ENCODE measurements at regions not wholly inside any gene's neighbourhood (a gene's known extent, or its start where the extent isn't known, plus 50 kb on each side); places are given as distances from the start of the nearest gene placed in this dataset.
"Not testable (repeated sequence)": the region's sequence is repeated elsewhere in the genome, so short reads cannot be mapped to it uniquely, and the experiment has no call there.

GRCh38 chr1:243996223-243996622 is 54.9 kb upstream of the ZBTB18 start:
- DNase-seq, result no peak

DNA sequence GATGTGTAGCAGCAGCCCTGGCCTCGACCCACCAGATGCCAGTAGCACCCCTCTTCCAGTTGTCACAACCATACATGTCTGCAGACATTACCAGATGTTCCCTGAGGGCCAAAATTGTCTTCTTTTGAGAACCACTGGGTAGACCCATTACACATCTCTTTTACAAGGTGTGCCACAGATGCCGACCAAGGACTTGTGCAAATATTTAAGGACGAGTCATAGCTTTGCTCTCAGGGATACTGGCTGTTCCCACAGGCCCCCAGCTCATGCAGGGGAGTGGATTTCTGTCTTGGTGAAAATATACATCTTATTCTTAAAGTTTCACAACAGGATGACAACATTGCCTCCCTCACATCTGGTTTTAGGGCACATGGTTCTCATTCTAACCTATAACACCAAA is 59.4 kb upstream of the ZBTB18 start:
- no peak for DNase-seq

DNA sequence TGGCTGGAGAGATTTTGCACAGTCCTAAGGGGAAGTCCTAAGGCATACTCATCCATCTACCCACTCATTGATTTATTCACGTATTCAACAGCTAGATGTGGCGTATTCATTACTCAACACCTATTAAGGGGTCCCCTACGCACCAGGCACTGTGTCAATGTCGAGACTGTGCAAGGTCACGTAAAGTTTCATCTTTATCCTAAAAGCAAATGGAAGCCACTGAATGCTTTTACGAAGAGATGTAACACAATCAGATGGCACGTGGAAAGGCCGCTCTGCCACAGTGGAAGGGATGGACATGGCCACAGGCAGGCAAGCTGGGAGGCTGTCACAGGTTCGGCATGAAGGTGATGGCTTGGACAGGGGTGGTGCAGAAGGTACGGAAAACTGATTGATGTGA is 66.3 kb upstream of the ZBTB18 start:
- no peak for DNase-seq

DNA sequence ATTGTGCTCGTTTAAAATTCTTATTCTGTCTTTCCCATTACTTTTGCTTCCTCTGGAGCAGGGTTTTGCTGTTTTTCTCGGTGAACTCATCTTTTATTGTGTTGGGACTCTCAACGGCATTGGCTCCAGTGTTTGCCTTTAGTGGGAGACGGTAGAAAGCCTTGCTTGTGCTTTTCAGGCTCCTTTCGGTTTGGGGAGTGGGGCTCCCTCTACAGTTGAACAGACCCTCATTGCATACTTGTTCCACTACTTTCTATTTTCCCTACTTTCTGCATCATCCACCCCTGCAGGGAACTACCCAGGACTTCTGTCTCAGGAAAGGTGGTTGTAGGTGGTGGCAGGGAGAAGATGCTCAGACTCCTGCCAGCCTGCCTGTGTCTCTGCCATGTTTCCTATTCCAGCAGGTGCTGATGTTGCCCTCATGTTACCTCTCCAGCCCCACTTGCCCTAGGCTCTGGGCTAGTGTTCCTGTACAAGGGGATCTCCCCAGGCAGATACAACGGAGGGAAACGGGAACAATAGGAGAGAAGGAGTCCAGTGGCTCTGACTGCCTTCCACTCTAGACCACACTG is 68.5 kb upstream of the ZBTB18 start:
- no peak for DNase-seq

DNA sequence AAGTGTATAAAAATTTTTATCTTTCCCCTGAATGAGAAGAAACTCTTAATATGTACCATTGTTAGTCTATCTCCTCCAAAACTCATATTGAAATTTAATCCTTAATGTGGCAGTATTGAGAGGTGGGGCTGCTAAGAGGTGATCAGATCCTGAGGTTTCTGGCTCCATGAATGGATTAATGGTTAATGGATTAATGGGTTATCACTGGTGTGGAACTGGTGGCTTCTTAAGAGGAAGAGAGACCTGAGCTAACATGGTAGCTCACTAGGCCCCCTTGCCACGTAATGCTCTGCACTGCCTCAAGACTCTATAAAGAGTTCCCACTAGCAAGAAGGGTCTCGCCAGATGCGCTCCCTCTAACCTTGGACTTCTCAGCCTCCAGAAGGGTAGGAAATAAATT is 70.6 kb upstream of the ZBTB18 start:
- no peak for DNase-seq

GRCh38 chr1:243980071-243980470 is 71.0 kb upstream of the ZBTB18 start:
- no peak for DNase-seq

DNA sequence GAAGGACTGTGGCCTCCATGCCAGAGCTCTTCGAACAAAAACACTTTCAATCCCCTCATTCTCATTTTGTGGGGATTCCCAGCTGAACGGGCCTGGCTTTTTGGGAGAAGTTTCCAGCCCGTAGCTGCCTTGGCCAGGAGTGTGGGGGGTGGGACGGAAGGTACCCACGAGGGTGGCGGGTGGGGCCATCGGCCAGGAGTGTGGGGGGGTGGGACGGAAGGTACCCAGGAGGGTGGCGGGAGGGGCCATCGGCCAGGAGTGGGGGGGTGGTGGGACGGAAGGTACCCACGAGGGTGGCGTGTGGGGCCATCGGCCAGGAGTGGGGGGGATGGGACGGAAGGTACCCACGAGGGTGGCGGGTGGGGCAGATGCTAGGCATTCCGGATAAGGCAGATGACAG is 71.7 kb upstream of the ZBTB18 start:
- no peak for DNase-seq

GRCh38 chr1:243977094-243977493 is 74.0 kb upstream of the ZBTB18 start:
- DNase-seq, result no peak

DNA sequence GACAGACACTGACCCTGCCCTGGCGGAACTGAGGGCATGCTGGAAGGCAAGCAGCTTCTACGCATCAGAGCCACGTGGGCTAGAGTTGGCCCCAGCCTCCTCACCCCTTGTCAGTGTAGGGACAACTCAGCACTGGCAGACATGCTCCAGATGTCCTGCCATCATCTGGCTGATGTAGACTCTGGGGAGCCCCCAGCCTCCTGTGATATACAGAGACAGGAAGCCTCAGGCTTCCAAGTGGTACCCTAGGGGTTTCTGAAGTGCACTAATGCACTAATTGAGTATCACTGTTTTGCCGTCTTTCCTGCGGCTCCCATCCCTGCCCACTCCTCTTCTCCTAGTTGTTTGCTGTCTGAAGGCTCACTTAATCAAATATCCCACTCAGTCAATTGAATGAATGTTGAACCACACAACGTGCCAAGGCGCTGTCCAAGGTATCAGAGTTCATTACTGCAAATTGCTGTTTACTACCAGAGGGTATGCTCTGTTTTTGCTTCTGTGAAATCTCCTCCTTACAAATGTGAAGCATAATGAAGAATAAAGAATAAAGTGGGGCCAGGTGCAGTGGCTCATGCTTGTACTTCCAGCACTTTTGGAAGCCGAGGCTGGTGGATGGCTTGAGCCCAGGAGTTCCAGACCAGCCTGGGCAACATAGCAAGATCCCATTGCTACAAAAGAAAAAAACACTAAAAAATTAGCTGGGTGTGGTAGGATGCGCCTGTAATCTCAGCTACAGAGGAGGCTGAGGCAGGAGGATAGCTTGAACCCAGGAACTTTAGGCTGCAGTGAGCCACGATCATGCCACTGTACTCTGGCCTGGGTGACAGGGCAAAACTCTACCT is 76.4 kb upstream of the ZBTB18 start:
- no peak for DNase-seq

DNA sequence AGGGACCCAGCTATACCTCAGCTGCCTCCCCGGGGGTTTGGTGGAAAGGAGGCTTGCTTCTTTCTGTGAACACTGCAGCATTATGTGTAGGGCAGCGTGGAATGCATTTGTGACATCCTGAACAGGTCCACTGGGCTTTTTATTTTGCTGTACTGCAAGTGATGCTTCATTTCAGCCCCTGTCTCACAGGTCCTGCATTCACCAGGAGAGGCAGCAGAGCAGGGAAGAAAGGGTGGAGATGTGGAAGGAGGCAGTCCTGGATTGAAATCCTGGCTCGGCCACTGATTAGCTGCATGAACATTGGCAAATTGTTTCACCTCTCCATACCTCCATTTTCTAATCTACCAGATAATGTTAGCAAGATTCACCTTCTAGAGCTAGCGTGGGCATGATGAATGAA is 77.9 kb upstream of the ZBTB18 start:
- no peak for DNase-seq

- DNase-seq, result no peak
Observed at GRCh38 chr1:243970077-243970476, 81.0 kb upstream of the ZBTB18 start.

- DNase-seq, result no peak
Observed at GRCh38 chr1:243968413-243968812, 82.7 kb upstream of the ZBTB18 start.

GRCh38 chr1:243964915-243965314 is 86.2 kb upstream of the ZBTB18 start:
- no peak for DNase-seq

DNA sequence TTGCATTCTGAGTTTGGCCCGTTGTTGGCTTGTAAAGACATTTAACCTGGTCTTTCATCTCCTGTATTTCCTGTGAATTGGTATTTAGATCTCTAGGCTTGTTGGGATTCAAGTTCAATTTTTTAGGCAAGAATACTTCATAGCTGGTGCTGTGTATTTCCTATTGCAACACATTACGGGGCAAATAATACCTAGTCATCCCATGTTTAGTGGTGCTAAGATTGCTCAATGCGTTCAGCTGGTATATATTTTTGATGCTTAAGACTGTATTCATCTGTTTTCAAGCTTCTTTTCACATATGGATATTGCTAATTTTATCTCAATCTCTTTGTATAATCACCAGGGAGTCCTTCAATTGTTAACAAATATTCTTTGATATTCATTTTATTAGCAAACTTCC is 87.5 kb upstream of the ZBTB18 start:
- DNase-seq, result no peak

DNA sequence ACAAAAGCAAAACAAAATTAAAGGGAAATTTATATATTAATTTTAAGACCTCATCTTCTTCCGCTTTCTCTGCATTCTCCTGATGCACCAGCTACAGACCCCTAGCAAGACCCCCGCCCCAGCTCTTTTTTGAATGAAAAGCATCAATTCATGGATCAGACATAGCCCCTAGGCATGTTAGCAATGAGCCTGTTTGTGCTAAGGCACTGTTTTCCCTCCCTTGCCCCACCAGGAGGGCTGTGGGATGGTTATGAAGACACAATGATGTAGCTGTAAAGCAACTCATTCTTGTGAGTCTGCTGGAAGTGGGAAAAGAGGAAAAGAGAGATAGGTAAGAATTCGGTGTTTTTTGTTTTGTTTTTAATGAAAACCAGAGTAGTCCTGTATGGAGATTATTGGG is 88.5 kb upstream of the ZBTB18 start:
- no peak for DNase-seq

DNA sequence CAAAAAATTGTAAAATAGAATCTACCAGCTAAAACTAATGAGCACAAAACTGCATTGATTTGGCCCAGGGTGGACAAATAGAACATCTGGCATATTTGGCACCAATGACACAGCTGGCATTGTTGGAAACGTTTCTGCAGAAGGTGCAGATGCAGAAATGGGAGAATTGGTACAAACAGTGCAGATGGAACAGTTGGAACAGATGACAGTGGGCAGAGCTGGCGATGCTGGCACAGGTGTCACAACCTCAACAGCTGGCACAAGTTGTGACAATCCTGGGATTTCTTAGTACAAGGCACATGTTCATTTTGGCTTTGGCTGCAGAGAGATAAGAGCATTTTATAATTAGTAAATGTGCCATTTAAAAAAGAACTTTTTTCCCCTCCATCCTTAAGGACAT is 91.1 kb upstream of the ZBTB18 start:
- no peak for DNase-seq

- no peak for DNase-seq
Observed at GRCh38 chr1:243957141-243957540, 93.9 kb upstream of the ZBTB18 start.

- no peak for DNase-seq
Observed at GRCh38 chr1:243956450-243956849, 94.6 kb upstream of the ZBTB18 start.

- not testable (repeated sequence) for DNase-seq
Observed at GRCh38 chr1:243951207-243951606, 99.9 kb upstream of the ZBTB18 start.

- DNase-seq, result no peak
Observed at GRCh38 chr1:243950166-243950565, 100.1 kb upstream of the AKT3 start.

DNA sequence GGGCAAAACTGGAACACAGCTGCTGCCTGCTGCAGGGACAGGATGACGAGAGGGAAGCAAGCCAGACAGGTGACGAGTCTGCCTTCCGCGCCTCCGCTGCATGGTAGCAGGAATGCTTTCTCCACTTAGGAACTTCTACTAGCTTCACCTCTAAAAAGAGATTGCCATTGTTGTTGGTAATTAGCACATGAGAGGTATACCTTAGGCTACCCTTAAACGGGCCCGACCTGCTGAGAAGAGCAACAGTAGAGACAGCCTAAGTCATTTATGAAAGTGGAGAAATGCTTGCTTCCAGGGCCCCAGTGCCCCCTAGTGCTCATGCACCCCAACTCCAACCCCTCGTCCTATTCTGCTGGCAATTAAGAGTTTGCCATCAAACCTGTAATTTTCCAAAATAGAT is 96.9 kb upstream of the AKT3 start:
- DNase-seq, result no peak

DNA sequence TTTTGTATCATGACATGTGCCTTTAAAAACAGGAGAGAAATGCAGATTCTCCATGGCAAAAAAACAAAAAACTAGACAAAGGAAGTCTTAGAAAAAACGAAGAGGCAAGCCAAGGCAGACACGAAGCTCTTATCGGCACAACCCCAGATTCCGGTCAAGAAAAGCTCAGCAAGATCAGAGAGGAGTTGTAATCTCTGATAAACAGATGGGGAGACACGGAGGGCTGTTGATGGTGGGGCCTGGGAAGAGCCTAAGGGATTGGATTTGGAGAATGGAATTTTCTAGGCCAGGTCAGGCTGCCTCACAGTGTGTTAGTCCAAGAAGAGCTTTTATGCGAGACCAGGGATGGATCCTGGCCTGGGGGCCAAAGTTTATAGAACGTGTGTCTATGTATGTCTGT is 96.2 kb upstream of the AKT3 start:
- DNase-seq, result no peak

DNA sequence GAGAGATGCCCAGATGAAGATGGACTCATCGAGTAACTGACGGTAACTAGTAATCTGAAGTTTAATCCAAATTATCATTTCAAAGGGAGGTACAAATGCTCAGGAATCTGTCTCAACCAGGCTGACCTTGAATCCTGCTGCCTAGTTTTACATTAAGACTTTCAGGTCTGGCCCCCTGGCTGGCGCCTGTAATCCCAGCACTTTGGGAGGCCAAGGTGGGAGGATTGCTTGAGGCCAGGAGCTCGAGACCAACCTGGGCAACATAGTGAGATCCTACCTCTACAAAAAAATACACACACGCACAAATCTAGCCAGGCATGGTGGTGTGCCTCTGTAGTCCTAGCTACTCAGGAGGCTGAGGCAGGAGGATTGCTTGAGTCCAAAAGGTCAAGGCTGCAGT is 95.7 kb upstream of the AKT3 start:
- DNase-seq, result no peak

GRCh38 chr1:243944429-243945160 is 94.6 kb upstream of the AKT3 start:
- DNase-seq, result no peak

Data from NCI-H1105 treated with DMSO at 0.1 percent for 48 hours (cell line).